Left lung (tissue), 4 donors: ENCODE measurements at regions not wholly inside any gene's neighbourhood (a gene's known extent, or its start where the extent isn't known, plus 50 kb on each side); places are given as distances from the start of the nearest gene placed in this dataset.

Experiments
- ATAC-seq: fragments of 200-7000 bp; cut with Tn5 transposase; one replicate; pipeline ENCODE4 v1.9.1; 2020; ENCODE audit warnings: moderate library complexity
- DNase-seq, 4 donors: peaks; one replicate each; pipeline ENCODE4 v3.0.0-alpha.2; 2013 to 2020
- H3K27ac ChIP-seq, 2 donors: fragments of 200-600 bp; sonication (generic) in 1 of 2; one replicate each; pipeline versions ENCODE4 v1.5.0 to v1.8.0; 2020 to 2021
- H3K27me3 ChIP-seq, 2 donors: fragments of 200-600 bp; sonication (generic) in 1 of 2; one replicate each; pipeline versions ENCODE4 v1.5.0 to v1.8.0; 2020 to 2021
- H3K36me3 ChIP-seq, 2 donors: fragments of 200-600 bp; sonication (generic) in 1 of 2; one replicate each; pipeline versions ENCODE4 v1.5.0 to v1.8.0; 2020 to 2021
- H3K4me1 ChIP-seq, 2 donors: fragments of 200-600 bp; one replicate each; pipeline ENCODE4 v1.8.0; 2021
- H3K4me3 ChIP-seq, 2 donors: fragments of 200-600 bp; sonication (generic) in 1 of 2; one replicate each; pipeline versions ENCODE4 v1.5.0 to v1.8.0; 2020 to 2021; ENCODE audit warnings: mild to moderate bottlenecking in 1 of 2
- H3K9me3 ChIP-seq, 2 donors: fragments of 200-600 bp; sonication (generic) in 1 of 2; one replicate each; pipeline versions ENCODE4 v1.5.0 to v1.8.0; 2020 to 2021
- intact Hi-C, 2 donors: fragments of 100-400 bp; cut with DNase I; formaldehyde crosslinking; loops; one replicate each; pipeline versions ENCODE4 v1.11.2 to v1.14.2; 2022
- TF ChIP-seq, protein P1 (sequence below), 2 donors: fragments of 200-600 bp; sonication (generic) in 1 of 2; IDR thresholded peaks; one replicate each; pipeline versions ENCODE4 v1.5.0 to v1.8.0; 2021; ENCODE audit warnings: antibody characterized with exemption in 2 of 2
- donor health status: DM: no; HTN: yes; CAD: no.
- donor health status: DM: no; HTN: no; CAD: no.

DNA sequence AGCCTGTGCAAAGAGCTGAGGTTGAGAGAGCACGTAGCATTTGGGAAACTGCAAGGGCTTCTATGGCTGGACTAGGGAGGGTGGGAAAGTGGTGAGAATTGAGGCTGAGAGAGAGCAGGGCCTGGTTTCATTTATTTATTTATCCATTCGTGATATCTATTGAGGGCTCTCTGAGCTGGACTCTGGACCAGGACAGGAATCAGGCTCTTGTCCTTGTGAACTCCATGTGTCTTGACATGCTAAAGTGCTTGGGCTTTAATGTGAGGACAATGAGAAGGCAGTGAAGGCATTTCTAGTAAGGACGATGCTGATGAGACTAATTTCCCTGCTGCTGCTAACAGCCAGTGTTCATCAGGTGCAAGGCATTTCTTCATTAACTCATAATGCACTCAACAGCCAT is 95.9 kb upstream of the KLF4 start:
- intact Hi-C loops, result no loop called here
- no peak for DNase-seq
- no peak for ATAC-seq
- Histone ChIP-seq H3K36me3 (no peaks in the 10 kb centered on the region), H3K4me3 (no peak overlapping the region), H3K27me3 (no peaks in the 10 kb centered on the region), H3K9me3 (no peaks in the 10 kb centered on the region), H3K4me1 (peaks cover 0 to 26% of the 10 kb centered on the region in 2 donors), H3K27ac (no peak overlapping the region)
- TF ChIP-seq, protein P1, sequence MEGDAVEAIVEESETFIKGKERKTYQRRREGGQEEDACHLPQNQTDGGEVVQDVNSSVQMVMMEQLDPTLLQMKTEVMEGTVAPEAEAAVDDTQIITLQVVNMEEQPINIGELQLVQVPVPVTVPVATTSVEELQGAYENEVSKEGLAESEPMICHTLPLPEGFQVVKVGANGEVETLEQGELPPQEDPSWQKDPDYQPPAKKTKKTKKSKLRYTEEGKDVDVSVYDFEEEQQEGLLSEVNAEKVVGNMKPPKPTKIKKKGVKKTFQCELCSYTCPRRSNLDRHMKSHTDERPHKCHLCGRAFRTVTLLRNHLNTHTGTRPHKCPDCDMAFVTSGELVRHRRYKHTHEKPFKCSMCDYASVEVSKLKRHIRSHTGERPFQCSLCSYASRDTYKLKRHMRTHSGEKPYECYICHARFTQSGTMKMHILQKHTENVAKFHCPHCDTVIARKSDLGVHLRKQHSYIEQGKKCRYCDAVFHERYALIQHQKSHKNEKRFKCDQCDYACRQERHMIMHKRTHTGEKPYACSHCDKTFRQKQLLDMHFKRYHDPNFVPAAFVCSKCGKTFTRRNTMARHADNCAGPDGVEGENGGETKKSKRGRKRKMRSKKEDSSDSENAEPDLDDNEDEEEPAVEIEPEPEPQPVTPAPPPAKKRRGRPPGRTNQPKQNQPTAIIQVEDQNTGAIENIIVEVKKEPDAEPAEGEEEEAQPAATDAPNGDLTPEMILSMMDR (IDR thresholded peaks at IDR 0.05), result no peak

DNA sequence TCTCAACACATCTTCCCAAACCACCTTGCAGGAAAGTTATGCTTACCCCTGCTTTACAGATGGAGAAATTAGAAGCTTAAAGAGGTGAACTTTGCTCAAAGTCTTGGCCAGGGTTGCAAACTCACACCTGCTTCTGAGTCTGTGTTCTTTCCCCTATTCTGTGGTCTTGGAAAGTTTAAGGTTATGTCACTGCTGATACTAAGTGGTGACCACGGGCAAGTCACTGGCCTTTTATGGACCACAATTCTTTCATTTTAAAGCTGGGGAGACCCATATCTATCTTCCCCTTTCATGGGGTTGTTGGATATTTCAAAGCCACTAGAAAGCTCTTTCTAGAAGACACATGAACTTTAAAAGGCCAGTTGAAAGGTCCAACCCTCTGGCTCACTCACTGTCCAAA is 95.4 kb upstream of the KLF4 start:
- intact Hi-C loops, result no loop called here
- Histone ChIP-seq H3K27me3 (no peaks in the 10 kb centered on the region), H3K36me3 (no peaks in the 10 kb centered on the region), H3K27ac (no peak overlapping the region), H3K4me1 (peaks cover 0 to 26% of the 10 kb centered on the region in 2 donors), H3K9me3 (no peaks in the 10 kb centered on the region), H3K4me3 (no peak overlapping the region)
- DNase-seq, result no peak
- no peak for ATAC-seq
- TF ChIP-seq, protein P1 (IDR thresholded peaks at IDR 0.05), result no peak

DNA sequence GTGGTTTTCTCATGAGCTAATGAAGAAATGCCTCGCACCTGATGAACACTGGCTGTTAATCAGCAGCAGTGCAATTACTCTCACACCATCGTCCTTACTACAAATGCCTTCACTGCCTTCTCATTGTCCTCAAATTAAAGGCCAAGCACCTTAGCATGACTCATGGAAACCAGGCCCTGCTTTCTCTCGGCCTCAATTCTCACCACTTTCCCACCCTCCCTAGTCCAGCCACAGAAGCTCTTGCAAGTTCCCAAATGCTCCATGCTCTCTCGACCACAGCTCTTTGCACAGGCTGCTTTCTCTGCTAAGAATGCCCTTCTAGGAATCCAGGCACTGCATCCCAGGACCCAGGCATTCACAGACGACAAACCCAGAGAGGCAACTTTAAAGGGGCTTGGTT is 94.6 kb upstream of the KLF4 start:
- no peak for DNase-seq
- H3K9me3 ChIP-seq, result no peaks in the 10 kb centered on the region
- TF ChIP-seq, protein P1 (IDR thresholded peaks at IDR 0.05), result no peak
- H3K4me3 ChIP-seq, result no peak overlapping the region
- ATAC-seq, result no peak
- no peaks in the 10 kb centered on the region for H3K27me3 ChIP-seq
- peaks cover 0 to 26% of the 10 kb centered on the region in 2 donors for H3K4me1 ChIP-seq
- peak overlapping the region in 1 of 2 donors; percentile 33 for H3K27ac ChIP-seq
- intact Hi-C loops, result no loop called here
- H3K36me3 ChIP-seq, result no peaks in the 10 kb centered on the region

DNA sequence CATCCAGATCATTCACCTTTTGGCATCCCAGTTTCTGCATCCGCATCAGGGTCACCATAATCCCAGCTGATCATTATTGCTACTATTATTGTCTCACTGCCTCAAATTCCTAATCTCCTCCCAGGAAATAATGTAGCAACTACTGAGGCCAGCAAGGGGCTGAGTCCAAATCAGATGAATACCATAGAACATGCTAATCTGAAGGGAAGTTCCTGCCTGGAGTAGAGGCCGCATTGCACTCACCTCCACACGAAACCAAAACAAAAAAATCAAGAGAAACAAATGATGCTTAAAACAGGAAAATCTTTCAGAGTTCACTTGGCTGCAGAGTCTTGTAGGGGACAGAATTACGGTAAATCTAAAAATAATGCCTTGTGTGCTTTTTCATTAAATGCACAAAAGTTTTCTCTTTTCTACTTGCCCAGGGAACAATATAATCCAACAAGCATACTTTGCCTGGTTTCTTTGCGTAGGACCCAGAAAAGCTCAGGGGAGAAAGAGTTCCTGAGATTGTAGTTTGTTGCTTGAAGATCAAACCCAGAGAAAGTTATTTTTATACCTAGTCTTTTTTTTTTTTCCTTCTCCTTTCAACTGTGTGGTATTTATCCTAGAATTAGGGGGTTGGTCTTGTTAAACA is 87.7 kb upstream of the KLF4 start:
- Histone ChIP-seq H3K27ac (peak overlapping the region in 1 of 2 donors; percentile 13), H3K36me3 (no peaks in the 10 kb centered on the region), H3K9me3 (no peaks in the 10 kb centered on the region), H3K4me1 (peaks cover 0 to 5% of the 10 kb centered on the region in 2 donors), H3K4me3 (no peak overlapping the region), H3K27me3 (no peaks in the 10 kb centered on the region)
- no peak for DNase-seq
- ATAC-seq, result no peak
- TF ChIP-seq, protein P1 (IDR thresholded peaks at IDR 0.05), result no peak
- intact Hi-C loops, result no loop called here

DNA sequence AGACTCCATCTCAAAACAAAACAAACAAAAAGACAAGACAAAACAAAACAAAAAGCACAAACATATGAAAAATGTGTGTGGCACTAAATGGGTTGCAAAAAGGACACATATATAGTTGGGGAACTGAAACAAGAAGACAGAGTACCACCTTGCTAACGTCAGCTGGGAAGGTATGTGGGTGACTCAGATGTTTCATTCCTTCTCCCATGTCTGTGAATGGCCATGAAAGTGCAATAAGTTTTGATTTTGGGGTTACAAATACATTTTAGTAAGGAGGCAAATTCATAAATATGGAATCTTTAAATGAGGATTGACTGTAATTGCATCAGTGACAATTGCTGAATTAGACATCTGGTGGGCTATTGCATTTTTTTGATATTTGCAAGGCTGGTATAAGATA is 81.6 kb upstream of the KLF4 start:
- Histone ChIP-seq H3K36me3 (no peaks in the 10 kb centered on the region), H3K27ac (no peak overlapping the region), H3K4me3 (no peak overlapping the region), H3K4me1 (no peaks in the 10 kb centered on the region), H3K27me3 (no peaks in the 10 kb centered on the region), H3K9me3 (no peaks in the 10 kb centered on the region)
- intact Hi-C loops, result no loop called here
- ATAC-seq (no peak), DNase-seq (no peak)
- TF ChIP-seq, protein P1 (IDR thresholded peaks at IDR 0.05), result no peak
